ENCODE measurements at regions not wholly inside any gene's neighbourhood (a gene's known extent, or its start where the extent isn't known, plus 50 kb on each side); places are given as distances from the start of the nearest gene placed in this dataset.
"Not testable (repeated sequence)": the region's sequence is repeated elsewhere in the genome, so short reads cannot be mapped to it uniquely, and the experiment has no call there.

- H3K27me3 ChIP-seq (ENCODE audit: control insufficient read depth, insufficient read depth, low read length): no peaks in the 10 kb centered on the region
- H3K4me1 ChIP-seq (ENCODE audit: control insufficient read depth, insufficient read depth, low read length): peaks cover 5% of the 10 kb centered on the region; the same call in 1 of the 2 replicates
- H3K27ac ChIP-seq (ENCODE audit: low read depth, low read length): no peak overlapping the region
- H3K9ac ChIP-seq (ENCODE audit: low read length): peak overlapping the region; percentile 22
- H3K36me3 ChIP-seq (ENCODE audit: control insufficient read depth, insufficient read depth, low read length): no peaks in the 10 kb centered on the region
- no peak overlapping the region for H3K4me3 ChIP-seq (ENCODE audit: low read depth, low read length)
- H3K9me3 ChIP-seq (ENCODE audit: control insufficient read depth, insufficient read depth, low read depth, low read length): no peaks in the 10 kb centered on the region
These were observed 51.2 kb upstream of the GPR31 start for GRCh38 chr6:167208819-167209576.

DNA sequence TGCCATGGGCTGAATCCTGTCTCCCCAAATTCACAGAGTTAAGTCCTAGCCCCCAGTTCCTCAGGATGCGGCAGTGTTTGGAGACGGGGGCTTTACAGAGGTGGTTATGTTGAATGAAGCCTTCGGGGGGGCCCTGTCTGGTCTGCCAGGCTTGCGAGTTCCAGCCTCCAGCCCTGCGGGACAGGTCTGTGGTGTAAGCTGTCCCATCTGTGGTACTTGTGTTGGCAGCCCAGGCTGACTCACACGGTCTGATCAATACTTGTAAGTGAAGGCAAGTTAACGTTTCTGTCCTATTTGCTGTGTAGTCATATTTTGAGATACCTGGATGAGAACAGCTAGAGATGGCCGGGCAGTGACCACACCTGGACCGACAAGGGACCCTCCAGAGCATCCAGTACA is 51.8 kb upstream of the GPR31 start:
- Histone ChIP-seq H3K4me1 (ENCODE audit: control insufficient read depth, insufficient read depth, low read length) (peaks cover 5% of the 10 kb centered on the region; the same call in 1 of the 2 replicates), H3K27ac (ENCODE audit: low read depth, low read length) (no peak overlapping the region), H3K9me3 (ENCODE audit: control insufficient read depth, insufficient read depth, low read depth, low read length) (no peaks in the 10 kb centered on the region), H3K36me3 (ENCODE audit: control insufficient read depth, insufficient read depth, low read length) (no peaks in the 10 kb centered on the region), H3K27me3 (ENCODE audit: control insufficient read depth, insufficient read depth, low read length) (no peaks in the 10 kb centered on the region), H3K4me3 (ENCODE audit: low read depth, low read length) (no peak overlapping the region), H3K9ac (ENCODE audit: low read length) (no peak overlapping the region)

DNA sequence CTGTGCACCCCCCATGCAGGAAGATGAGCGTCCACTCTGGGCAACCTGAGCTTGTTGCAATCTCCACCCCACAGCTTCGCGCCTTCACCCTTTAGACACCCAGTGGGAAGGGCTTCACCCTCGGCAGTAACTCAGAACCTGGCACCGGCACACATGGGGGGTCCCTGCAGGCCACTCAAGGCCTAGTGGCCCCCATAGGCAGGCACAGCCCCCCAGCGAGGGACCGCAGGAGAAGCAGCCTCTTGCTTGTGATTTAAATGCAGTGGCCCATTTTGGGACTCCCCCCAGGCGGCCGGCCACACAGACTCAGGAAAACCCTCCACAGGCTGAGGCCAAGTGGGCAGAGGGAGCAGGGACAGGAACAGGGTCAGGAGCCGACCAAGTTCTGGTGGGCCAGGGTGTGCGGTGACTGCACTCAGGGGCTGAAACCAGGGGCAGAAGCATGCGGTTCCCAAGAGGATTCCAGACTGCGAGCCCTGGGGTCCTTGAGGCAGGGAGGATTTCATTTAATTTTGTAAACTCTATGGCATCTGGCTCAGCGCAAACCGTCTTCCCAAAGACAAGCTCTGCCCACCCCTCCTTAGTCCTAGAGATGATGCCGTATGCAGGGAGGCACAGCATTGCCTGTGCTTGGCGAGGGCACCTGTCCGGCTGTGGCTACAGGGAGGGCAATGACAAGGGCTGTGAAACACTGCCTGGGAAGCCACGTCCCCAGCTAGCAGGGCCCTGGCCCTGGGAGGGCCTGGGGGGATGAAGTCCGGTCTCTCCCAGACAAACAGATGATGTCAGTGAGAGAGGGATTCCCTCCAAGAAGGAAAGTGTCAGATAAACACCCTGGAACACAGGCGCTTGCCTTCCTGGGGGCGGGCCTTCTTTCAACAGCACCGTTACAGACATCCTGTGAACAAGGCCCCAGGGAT is 52.9 kb upstream of the GPR31 start:
- no peaks in the 10 kb centered on the region for H3K9me3 ChIP-seq (ENCODE audit: control insufficient read depth, insufficient read depth, low read depth, low read length)
- no peak overlapping the region for H3K27ac ChIP-seq (ENCODE audit: low read depth, low read length)
- H3K27me3 ChIP-seq (ENCODE audit: control insufficient read depth, insufficient read depth, low read length): no peaks in the 10 kb centered on the region

DNA sequence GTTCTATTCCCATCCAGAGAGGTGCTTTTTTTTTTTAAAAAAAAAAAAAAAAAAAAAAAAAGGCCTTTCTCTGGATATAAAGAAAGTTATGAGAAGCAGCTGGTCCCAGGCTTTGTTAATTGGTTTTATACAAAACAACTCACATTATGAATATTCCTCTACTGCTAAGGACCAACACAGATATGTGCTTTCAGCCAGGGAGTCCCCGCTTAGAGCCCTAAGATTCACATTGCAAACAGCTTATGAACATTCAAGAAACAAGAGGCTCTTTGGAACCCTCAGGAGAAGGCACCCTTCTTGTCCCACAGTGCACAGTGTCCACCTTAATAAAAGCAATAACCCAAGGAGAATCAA is 53.5 kb upstream of the GPR31 start:
- no peak overlapping the region for H3K4me3 ChIP-seq (ENCODE audit: low read depth, low read length)
- no peak overlapping the region for H3K27ac ChIP-seq (ENCODE audit: low read depth, low read length)
- H3K36me3 ChIP-seq (ENCODE audit: control insufficient read depth, insufficient read depth, low read length): no peaks in the 10 kb centered on the region
- H3K4me1 ChIP-seq (ENCODE audit: control insufficient read depth, insufficient read depth, low read length): peaks cover 5% of the 10 kb centered on the region; the same call in 1 of the 2 replicates
- H3K9ac ChIP-seq (ENCODE audit: low read length): no peak overlapping the region
- H3K27me3 ChIP-seq (ENCODE audit: control insufficient read depth, insufficient read depth, low read length): no peaks in the 10 kb centered on the region
- no peaks in the 10 kb centered on the region for H3K9me3 ChIP-seq (ENCODE audit: control insufficient read depth, insufficient read depth, low read depth, low read length)

More for the DNA sequence above, 52.9 kb upstream of the GPR31 start:
- H3K4me3 ChIP-seq (ENCODE audit: low read depth, low read length): no peak overlapping the region
- H3K4me1 ChIP-seq (ENCODE audit: control insufficient read depth, insufficient read depth, low read length): peaks cover 5% of the 10 kb centered on the region; the same call in 1 of the 2 replicates
- H3K9ac ChIP-seq (ENCODE audit: low read length): no peak overlapping the region
- no peaks in the 10 kb centered on the region for H3K36me3 ChIP-seq (ENCODE audit: control insufficient read depth, insufficient read depth, low read length)

GRCh38 chr6:167211881-167212712 is 54.3 kb upstream of the GPR31 start:
- Histone ChIP-seq H3K27ac (ENCODE audit: low read depth, low read length) (no peak overlapping the region), H3K4me1 (ENCODE audit: control insufficient read depth, insufficient read depth, low read length) (peaks cover 5% of the 10 kb centered on the region; the same call in 1 of the 2 replicates)

DNA sequence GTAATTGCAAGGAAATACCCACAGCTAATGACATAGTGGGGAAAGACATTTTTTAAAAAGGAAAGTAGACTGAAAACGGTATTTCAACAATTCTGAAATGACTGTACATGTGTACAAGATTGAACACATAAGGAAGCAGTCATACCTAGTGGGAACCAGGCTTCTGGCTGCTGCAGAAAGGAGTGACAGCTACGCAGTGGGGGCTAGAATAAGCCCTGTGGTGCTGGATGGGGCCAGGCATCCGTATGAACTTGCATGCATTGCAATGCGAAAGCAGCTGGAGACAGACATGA is 54.9 kb upstream of the GPR31 start:
- Histone ChIP-seq H3K27ac (ENCODE audit: low read depth, low read length) (no peak overlapping the region), H3K9ac (ENCODE audit: low read length) (no peak overlapping the region), H3K4me3 (ENCODE audit: low read depth, low read length) (no peak overlapping the region), H3K4me1 (ENCODE audit: control insufficient read depth, insufficient read depth, low read length) (peaks cover 5% of the 10 kb centered on the region; the same call in 1 of the 2 replicates), H3K9me3 (ENCODE audit: control insufficient read depth, insufficient read depth, low read depth, low read length) (no peaks in the 10 kb centered on the region), H3K36me3 (ENCODE audit: control insufficient read depth, insufficient read depth, low read length) (no peaks in the 10 kb centered on the region), H3K27me3 (ENCODE audit: control insufficient read depth, insufficient read depth, low read length) (no peaks in the 10 kb centered on the region)

More at GRCh38 chr6:167211881-167212712, 54.3 kb upstream of the GPR31 start:
- Histone ChIP-seq H3K9ac (ENCODE audit: low read length) (no peak overlapping the region), H3K36me3 (ENCODE audit: control insufficient read depth, insufficient read depth, low read length) (no peaks in the 10 kb centered on the region), H3K27me3 (ENCODE audit: control insufficient read depth, insufficient read depth, low read length) (no peaks in the 10 kb centered on the region), H3K9me3 (ENCODE audit: control insufficient read depth, insufficient read depth, low read depth, low read length) (no peaks in the 10 kb centered on the region), H3K4me3 (ENCODE audit: low read depth, low read length) (no peak overlapping the region)

DNA sequence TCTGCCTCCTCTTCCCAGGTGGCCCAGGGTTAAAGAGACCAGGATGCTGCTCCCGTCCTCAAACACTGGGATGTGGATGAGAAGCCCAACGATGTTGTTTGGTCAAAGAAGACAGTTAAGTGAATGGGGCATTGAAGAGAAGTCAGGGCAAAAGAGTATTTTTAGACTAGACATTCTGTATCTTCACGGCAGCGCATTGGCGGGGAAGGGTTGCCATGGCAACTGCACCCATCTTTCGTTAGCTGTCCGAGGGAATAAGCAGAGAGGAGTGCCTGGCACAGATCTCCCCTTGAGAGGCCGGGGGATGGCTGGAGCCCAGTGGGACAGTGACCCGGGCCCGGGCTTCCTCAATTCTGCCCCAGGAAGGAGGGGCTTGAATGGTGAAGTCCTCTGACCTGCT is 56.4 kb upstream of the GPR31 start:
- Histone ChIP-seq H3K27me3 (ENCODE audit: control insufficient read depth, insufficient read depth, low read length) (peaks cover 2% of the 10 kb centered on the region; the same call in 1 of the 2 replicates), H3K9ac (ENCODE audit: low read length) (no peak overlapping the region), H3K9me3 (ENCODE audit: control insufficient read depth, insufficient read depth, low read depth, low read length) (no peaks in the 10 kb centered on the region), H3K36me3 (ENCODE audit: control insufficient read depth, insufficient read depth, low read length) (no peaks in the 10 kb centered on the region), H3K4me3 (ENCODE audit: low read depth, low read length) (no peak overlapping the region), H3K27ac (ENCODE audit: low read depth, low read length) (no peak overlapping the region), H3K4me1 (ENCODE audit: control insufficient read depth, insufficient read depth, low read length) (peaks cover 5% of the 10 kb centered on the region; the same call in 1 of the 2 replicates)

- not testable (repeated sequence) for H3K27me3 ChIP-seq (ENCODE audit: control insufficient read depth, insufficient read depth, low read length); H3K4me3 ChIP-seq (ENCODE audit: low read depth, low read length); H3K9me3 ChIP-seq (ENCODE audit: control insufficient read depth, insufficient read depth, low read depth, low read length); H3K27ac ChIP-seq (ENCODE audit: low read depth, low read length); H3K4me1 ChIP-seq (ENCODE audit: control insufficient read depth, insufficient read depth, low read length); H3K36me3 ChIP-seq (ENCODE audit: control insufficient read depth, insufficient read depth, low read length); H3K9ac ChIP-seq (ENCODE audit: low read length)
These were observed 57.9 kb upstream of the GPR31 start for GRCh38 chr6:167215429-167216250.

GRCh38 chr6:167216390-167217050 is 58.7 kb upstream of the GPR31 start:
- not testable (repeated sequence) for H3K4me1 ChIP-seq (ENCODE audit: control insufficient read depth, insufficient read depth, low read length); H3K9me3 ChIP-seq (ENCODE audit: control insufficient read depth, insufficient read depth, low read depth, low read length); H3K36me3 ChIP-seq (ENCODE audit: control insufficient read depth, insufficient read depth, low read length); H3K27ac ChIP-seq (ENCODE audit: low read depth, low read length); H3K4me3 ChIP-seq (ENCODE audit: low read depth, low read length); H3K9ac ChIP-seq (ENCODE audit: low read length); H3K27me3 ChIP-seq (ENCODE audit: control insufficient read depth, insufficient read depth, low read length)

DNA sequence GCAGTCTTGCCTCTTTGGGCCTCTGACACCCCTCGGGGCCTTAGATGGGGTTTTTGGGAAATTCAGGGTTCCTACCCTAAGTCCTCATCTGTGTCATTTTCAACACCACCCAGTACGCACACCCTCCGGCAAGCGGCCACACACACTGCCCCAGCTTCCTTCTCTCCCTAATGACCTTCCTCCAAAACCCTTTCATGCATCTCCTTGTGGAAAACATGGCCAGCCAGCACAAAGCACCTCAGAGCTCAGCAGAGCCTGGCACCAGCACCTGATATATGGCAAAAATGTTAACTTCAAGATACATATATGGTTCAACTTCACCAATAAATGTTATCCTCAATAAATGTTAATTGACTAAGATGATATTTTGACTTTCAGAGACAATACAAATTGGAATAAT is 59.3 kb upstream of the GPR31 start:
- H3K27ac ChIP-seq (ENCODE audit: low read depth, low read length); H3K4me3 ChIP-seq (ENCODE audit: low read depth, low read length); H3K36me3 ChIP-seq (ENCODE audit: control insufficient read depth, insufficient read depth, low read length); H3K9ac ChIP-seq (ENCODE audit: low read length); H3K4me1 ChIP-seq (ENCODE audit: control insufficient read depth, insufficient read depth, low read length); H3K27me3 ChIP-seq (ENCODE audit: control insufficient read depth, insufficient read depth, low read length); H3K9me3 ChIP-seq (ENCODE audit: control insufficient read depth, insufficient read depth, low read depth, low read length): not testable (repeated sequence)

Data from HUES6 (cell line).